Trophoblast cell (in vitro differentiated cells and primary cell): ENCODE measurements at regions not wholly inside any gene's neighbourhood (a gene's known extent, or its start where the extent isn't known, plus 50 kb on each side); places are given as distances from the start of the nearest gene placed in this dataset.

Source experiments
- DNase-seq, 2 donors: peaks; one replicate each; pipeline ENCODE4 v3.0.0-alpha.2; 2016
- H2AFZ ChIP-seq: 2 replicates; pipeline ENCODE4 v1.6.1; 2013; ENCODE audit warnings: low read length, moderate library complexity, mild to moderate bottlenecking; ENCODE audit not compliant: insufficient read depth, poor library complexity
- H2AK5ac ChIP-seq: 2 replicates; pipeline ENCODE4 v1.6.1; 2013; ENCODE audit warnings: mild to moderate bottlenecking, low read length
- H2BK120ac ChIP-seq: 2 replicates; pipeline ENCODE4 v1.6.1; 2013; ENCODE audit warnings: low read length, mild to moderate bottlenecking, moderate library complexity; ENCODE audit not compliant: insufficient read depth, poor library complexity
- H2BK12ac ChIP-seq: 2 replicates; pipeline ENCODE4 v1.6.1; 2013; ENCODE audit warnings: mild to moderate bottlenecking, low read length, moderate library complexity
- H2BK5ac ChIP-seq: 2 replicates; pipeline ENCODE4 v1.6.1; 2013; ENCODE audit warnings: low read length, low read depth, moderate library complexity, mild to moderate bottlenecking; ENCODE audit not compliant: poor library complexity
- H3K14ac ChIP-seq: 2 replicates; pipeline ENCODE4 v1.6.1; 2013; ENCODE audit warnings: mild to moderate bottlenecking, low read length
- H3K18ac ChIP-seq: 2 replicates; pipeline ENCODE4 v1.6.1; 2013; ENCODE audit warnings: mild to moderate bottlenecking, low read length
- H3K23ac ChIP-seq: 2 replicates; pipeline ENCODE4 v1.6.1; 2013; ENCODE audit warnings: low read length
- H3K27ac ChIP-seq: 2 replicates; pipeline ENCODE4 v1.5.1; 2013; ENCODE audit warnings: low read depth, mild to moderate bottlenecking, inconsistent platforms, low read length, moderate library complexity
- H3K27me3 ChIP-seq: 2 replicates; pipeline ENCODE4 v1.6.1; 2013; ENCODE audit warnings: inconsistent platforms, mild to moderate bottlenecking, low read length, moderate library complexity; ENCODE audit not compliant: insufficient read depth
- H3K36me3 ChIP-seq, 2 experiments: 1 replicate in 1 of 2; 2 replicates in 1 of 2; pipeline ENCODE4 v1.6.1; 2013; ENCODE audit warnings: low read length in 2 of 2, mild to moderate bottlenecking in 2 of 2, moderate library complexity in 1 of 2; ENCODE audit not compliant: insufficient read depth in 2 of 2, control insufficient read depth in 1 of 2
- H3K4ac ChIP-seq: 2 replicates; pipeline ENCODE4 v1.6.1; 2013; ENCODE audit warnings: low read depth, mild to moderate bottlenecking, low read length, moderate library complexity
- H3K4me1 ChIP-seq, 2 experiments: 1 replicate in 1 of 2; 2 replicates in 1 of 2; pipeline ENCODE4 v1.6.1; 2013; ENCODE audit warnings: low read length in 2 of 2, mild to moderate bottlenecking in 2 of 2, moderate library complexity in 1 of 2; ENCODE audit not compliant: insufficient read depth in 2 of 2, control insufficient read depth in 1 of 2
- H3K4me2 ChIP-seq: 2 replicates; pipeline ENCODE4 v1.6.1; 2013; ENCODE audit warnings: inconsistent platforms, mild to moderate bottlenecking, low read length, moderate library complexity
- H3K4me3 ChIP-seq: 2 replicates; pipeline ENCODE4 v1.5.1; 2013; ENCODE audit warnings: mild to moderate bottlenecking, low read depth, low read length, inconsistent platforms
- H3K79me1 ChIP-seq: one replicate; pipeline ENCODE4 v1.6.1; 2013; ENCODE audit warnings: low read length
- H3K79me2 ChIP-seq: 2 replicates; pipeline ENCODE4 v1.6.1; 2013; ENCODE audit warnings: low read length, mild to moderate bottlenecking; ENCODE audit not compliant: control insufficient read depth, insufficient read depth, poor library complexity
- H3K9ac ChIP-seq: 2 replicates; pipeline ENCODE4 v1.6.1; 2013; ENCODE audit warnings: mild to moderate bottlenecking, low read length
- H3K9me3 ChIP-seq: 2 replicates; pipeline ENCODE4 v1.6.1; 2013; ENCODE audit warnings: low read depth, mild to moderate bottlenecking, control low read depth, inconsistent platforms, low read length; ENCODE audit not compliant: insufficient read depth
- H4K12ac ChIP-seq: 2 replicates; pipeline ENCODE4 v1.6.1; 2013; ENCODE audit warnings: low read depth, mild to moderate bottlenecking, low read length, moderate library complexity
- H4K8ac ChIP-seq: 2 replicates; pipeline ENCODE4 v1.6.1; 2013; ENCODE audit warnings: low read depth, mild to moderate bottlenecking, low read length, moderate library complexity
- H4K91ac ChIP-seq: one replicate; pipeline ENCODE4 v1.6.1; 2013; ENCODE audit warnings: low read depth, mild to moderate bottlenecking, low read length, moderate library complexity
- WGBS: extraction: QIAGEN DNeasy Blood & Tissue Kit; methylation state at CpG from one replicate; pipeline ENCODE4 v1.1.7; 2013; ENCODE audit warnings: missing lambda C conversion rate; ENCODE audit not compliant: insufficient read length, insufficient coverage; ENCODE audit errors: extremely low coverage; 5-methylcytosine and 5-hydroxymethylcytosine counted together

DNA sequence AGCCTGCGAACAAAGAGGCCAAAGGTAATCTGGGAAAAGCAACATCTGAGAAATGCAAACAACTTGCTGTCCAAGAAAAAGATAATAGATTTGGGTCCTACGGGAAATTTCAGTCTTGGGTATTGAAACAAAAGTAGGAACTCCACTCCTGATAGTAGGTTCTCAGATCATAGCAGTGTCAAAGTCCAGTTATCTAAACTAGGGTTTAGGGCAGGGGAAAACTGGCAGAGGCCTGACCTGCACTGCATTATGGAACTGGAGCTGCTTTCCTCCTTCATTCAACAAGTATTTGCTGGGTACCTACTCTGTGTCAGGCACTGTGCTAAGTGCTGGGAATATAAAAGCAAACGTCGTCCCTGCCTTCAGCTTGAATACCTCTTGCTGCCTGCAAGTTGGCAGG, 60.7 kb upstream of the NGF start:
- no peak overlapping the region for H4K12ac ChIP-seq
- H2BK12ac ChIP-seq = no peak overlapping the region
- H3K23ac ChIP-seq = no peak overlapping the region
- WGBS = no CpG with 5 or more reads among the region's 4 CpGs
- H3K79me1 ChIP-seq = no peaks in the 10 kb centered on the region
- H3K4me3 ChIP-seq = no peak overlapping the region
- H2AFZ ChIP-seq = no peak overlapping the region
- H3K18ac ChIP-seq = no peak overlapping the region
- no peaks in the 10 kb centered on the region for H3K36me3 ChIP-seq
- no peak for DNase-seq
- H3K27me3 ChIP-seq = no peaks in the 10 kb centered on the region
- H4K91ac ChIP-seq = no peak overlapping the region
- no peaks in the 10 kb centered on the region for H3K9me3 ChIP-seq
- no peaks in the 10 kb centered on the region for H3K79me2 ChIP-seq
- H3K4ac ChIP-seq = no peak overlapping the region
- H2BK5ac ChIP-seq = no peak overlapping the region
- H2BK120ac ChIP-seq = no peak overlapping the region
- H3K14ac ChIP-seq = no peak overlapping the region
- H3K4me2 ChIP-seq = no peak overlapping the region
- H3K9ac ChIP-seq = no peak overlapping the region
- no peaks in the 10 kb centered on the region for H3K4me1 ChIP-seq
- H4K8ac ChIP-seq = no peak overlapping the region
- no peak overlapping the region for H2AK5ac ChIP-seq
- H3K27ac ChIP-seq = no peak overlapping the region
